ENCODE measurements at regions not wholly inside any gene's neighbourhood (a gene's known extent, or its start where the extent isn't known, plus 50 kb on each side); places are given as distances from the start of the nearest gene placed in this dataset.

- no peak overlapping the region for H3K4me3 ChIP-seq (ENCODE audit: low read depth, low read length)
- TF ChIP-seq CTCF (IDR thresholded peaks at IDR 0.05; ENCODE audit: low read depth, low read length): no peak
Observed at GRCh38 chr6:10194816-10195672, 219.8 kb downstream of the TFAP2A start.

DNA sequence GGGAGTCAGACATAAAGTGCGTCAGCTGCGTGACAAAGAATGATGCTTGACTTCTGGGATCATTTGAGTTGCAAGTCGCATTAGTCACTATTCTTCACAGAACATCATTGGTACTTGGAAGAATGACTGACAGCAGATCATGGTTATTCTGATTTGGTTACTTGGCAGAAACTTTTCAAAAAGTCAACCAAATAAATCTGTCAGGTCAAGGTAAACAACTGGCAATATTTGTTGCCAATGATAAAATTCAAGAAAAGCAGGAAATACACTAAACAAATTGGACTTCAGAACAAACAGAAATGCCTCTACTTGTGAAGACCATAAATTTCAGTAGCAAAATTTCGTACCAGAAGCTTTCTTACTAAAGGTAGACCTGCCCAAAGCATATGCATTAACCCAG, 221.6 kb downstream of the TFAP2A start:
- H3K4me3 ChIP-seq (ENCODE audit: low read depth, low read length): no peak overlapping the region
- TF ChIP-seq CTCF (IDR thresholded peaks at IDR 0.05; ENCODE audit: low read depth, low read length): no peak

GRCh38 chr6:10190042-10190441, 224.8 kb downstream of the TFAP2A start:
- H3K4me3 ChIP-seq (ENCODE audit: low read depth, low read length): no peak overlapping the region
- TF ChIP-seq CTCF (IDR thresholded peaks at IDR 0.05; ENCODE audit: low read depth, low read length): no peak

- TF ChIP-seq CTCF (IDR thresholded peaks at IDR 0.05; ENCODE audit: low read depth, low read length): no peak
- no peak overlapping the region for H3K4me3 ChIP-seq (ENCODE audit: low read depth, low read length)
Observed at GRCh38 chr6:10184371-10185227, 230.3 kb downstream of the TFAP2A start.

- no peak for TF ChIP-seq CTCF (IDR thresholded peaks at IDR 0.05; ENCODE audit: low read depth, low read length)
Observed at GRCh38 chr6:10180138-10181074, 234.5 kb downstream of the TFAP2A start.

GRCh38 chr6:10177704-10178103, 237.2 kb downstream of the TFAP2A start:
- H3K4me3 ChIP-seq (ENCODE audit: low read depth, low read length): no peak overlapping the region
- no peak for TF ChIP-seq CTCF (IDR thresholded peaks at IDR 0.05; ENCODE audit: low read depth, low read length)

More at GRCh38 chr6:10180138-10181074, 234.5 kb downstream of the TFAP2A start:
- H3K4me3 ChIP-seq (ENCODE audit: low read depth, low read length): no peak overlapping the region

Measured in WI38 (cell line).